Hematopoietic multipotent progenitor cell treated with erythropoietin and hydrocortisone succinate and interleukin-3 and kit ligand, for 4 days (in vitro differentiated cells): ENCODE measurements at regions not wholly inside any gene's neighbourhood (a gene's known extent, or its start where the extent isn't known, plus 50 kb on each side); places are given as distances from the start of the nearest gene placed in this dataset.

ENCODE experiments used
- DNase-seq: peaks from one replicate; pipeline ENCODE4 v3.0.0-alpha.2; 2015

DNA sequence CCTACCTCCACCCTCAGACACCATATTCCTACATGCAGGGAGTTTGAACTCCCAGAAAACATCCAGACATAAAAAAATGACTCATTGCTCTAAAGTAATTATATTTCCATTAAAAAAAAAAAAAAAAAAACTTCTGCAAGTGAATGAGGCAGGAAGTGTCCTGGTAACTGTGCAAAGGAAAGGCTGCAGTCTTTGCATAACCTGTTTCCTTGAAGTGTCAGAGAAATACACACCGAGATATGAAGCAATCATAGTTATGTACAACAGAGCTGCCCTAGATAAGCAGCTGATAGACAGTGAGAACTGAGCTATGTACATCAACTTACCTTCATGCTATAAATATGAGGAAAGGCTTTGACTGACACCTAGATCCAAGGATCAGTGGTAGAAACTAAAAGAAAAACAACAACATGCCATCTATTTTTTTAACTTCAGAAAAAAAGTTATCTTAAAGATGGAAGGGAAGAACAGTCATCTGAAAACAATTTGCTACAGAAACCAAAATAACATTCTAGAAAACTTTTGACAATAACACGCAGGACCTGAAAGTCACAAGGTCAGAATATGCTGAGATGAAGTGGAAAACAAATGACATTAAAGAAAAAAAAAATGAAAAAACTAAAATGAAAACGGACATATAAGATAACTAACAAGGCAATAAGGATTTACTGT lies 263.2 kb downstream of the SEC23A start:
- peak; percentile 60 for DNase-seq

DNA sequence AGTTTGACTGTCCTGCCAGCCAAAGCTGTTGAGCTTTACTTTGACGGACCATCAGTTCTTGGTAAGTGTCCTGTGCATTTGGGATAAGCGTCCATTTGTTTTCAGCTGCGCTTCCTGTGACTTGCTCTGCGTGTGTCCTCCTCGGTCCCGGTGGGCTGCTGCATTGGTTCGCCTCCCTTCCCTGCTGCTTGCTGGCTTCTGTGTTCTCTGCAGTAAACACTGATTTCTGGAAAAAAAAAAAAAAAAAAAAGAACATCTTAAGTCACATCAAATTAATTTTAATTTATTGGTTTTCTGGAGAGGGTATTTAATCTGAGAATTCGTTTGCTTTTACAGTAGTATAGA lies 264.1 kb downstream of the SEC23A start:
- no peak for DNase-seq

GRCh38 chr14:38838049-38838978 lies 264.7 kb downstream of the SEC23A start:
- DNase-seq, result no peak

DNA sequence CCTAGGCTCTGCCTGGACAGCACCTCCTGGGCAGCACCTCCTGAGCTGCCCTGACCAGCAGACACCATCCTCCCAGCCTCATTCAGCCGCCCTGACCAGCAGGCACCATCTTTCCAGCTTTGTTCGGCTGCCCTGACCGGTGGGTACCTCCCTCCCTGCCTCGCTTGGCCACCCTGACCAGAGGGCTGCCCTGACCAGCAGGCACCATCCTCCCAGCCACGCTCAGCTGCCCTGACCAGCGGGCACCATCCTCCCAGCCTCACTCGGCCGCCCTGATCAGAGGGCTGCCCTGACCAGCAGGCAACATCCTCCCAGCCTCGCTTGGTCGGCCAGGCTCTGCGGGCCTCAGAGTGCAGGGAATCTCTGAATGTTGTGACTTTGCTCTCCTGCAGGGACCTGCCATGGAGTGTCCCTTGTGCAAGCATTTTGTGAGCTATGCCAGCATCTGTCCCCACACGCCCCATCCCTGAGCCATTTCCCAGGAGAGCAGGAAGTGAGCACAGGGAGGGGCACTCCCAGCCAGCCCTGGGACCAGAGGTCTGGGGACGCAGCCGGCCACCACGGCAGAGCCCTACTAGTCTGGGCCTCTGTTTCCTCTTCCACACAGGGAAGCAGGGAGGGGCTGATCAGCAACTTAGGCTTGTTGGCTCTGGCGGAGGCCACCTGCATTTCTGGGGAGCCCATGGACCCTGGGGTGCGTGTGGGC lies 265.5 kb downstream of the SEC23A start:
- DNase-seq, result no peak

DNA sequence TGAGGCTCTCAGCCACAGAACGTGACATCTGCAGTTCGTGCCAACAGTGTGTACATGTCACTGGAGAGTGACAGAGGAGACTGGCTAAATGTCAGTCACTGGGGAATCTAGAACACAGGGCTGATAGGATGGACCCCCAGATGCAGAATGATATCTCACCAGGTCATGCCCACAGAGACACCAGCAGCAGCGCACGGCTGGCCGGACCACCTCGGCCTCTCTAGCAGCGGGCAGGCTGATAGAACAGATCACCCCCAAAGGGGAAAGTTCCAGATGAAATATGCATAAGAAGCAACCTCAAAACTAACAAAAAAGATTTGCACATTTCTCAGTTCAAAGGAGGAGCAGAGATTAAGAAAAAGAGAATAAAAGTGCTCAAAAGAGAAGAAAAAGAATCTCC lies 266.5 kb downstream of the SEC23A start:
- DNase-seq, result no peak

DNA sequence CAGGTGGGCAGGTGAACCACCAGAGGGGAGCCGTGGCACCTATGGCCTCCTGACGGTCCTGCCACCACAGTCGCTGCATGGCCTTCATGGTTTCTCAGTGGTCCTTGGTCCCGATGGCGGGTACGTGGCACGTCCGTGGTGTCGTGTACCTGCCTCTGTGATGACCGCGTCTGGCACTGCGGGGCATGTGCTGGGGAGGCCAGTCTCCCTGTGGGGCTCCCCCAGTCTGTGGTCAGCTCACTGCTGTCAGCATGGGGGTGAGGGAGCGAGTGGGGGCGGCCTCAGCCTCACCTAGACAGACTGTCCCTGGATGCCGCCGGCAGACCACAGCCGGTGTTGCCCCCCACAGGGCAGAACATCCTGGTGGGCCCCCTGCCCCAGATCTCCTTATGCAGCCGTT lies 267.2 kb downstream of the SEC23A start:
- DNase-seq, result no peak

- DNase-seq, result peak; percentile 82
Measured at GRCh38 chr14:38828183-38828827, 274.7 kb downstream of the SEC23A start.

DNA sequence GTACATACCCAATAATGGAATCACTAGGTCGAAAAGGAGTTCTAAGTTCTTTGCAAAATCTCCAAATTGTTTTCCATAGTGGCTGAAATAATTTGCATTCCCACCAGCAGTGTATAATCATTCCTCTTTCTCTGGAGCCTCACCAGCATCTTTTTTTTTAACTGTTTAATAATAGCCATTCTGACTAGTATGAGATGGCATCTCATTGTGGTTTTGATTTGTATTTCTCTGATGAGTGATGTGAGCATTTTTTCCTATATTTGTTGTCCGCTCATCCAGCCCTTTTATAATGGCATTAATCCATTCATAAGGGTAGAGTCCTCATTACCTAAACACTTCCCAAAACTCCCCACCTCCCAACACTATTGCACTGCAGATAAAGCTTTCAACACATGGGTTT lies 278.3 kb downstream of the SEC23A start:
- DNase-seq, result no peak

- DNase-seq, result no peak
Measured at GRCh38 chr14:38818555-38818954, 284.5 kb downstream of the SEC23A start.

DNA sequence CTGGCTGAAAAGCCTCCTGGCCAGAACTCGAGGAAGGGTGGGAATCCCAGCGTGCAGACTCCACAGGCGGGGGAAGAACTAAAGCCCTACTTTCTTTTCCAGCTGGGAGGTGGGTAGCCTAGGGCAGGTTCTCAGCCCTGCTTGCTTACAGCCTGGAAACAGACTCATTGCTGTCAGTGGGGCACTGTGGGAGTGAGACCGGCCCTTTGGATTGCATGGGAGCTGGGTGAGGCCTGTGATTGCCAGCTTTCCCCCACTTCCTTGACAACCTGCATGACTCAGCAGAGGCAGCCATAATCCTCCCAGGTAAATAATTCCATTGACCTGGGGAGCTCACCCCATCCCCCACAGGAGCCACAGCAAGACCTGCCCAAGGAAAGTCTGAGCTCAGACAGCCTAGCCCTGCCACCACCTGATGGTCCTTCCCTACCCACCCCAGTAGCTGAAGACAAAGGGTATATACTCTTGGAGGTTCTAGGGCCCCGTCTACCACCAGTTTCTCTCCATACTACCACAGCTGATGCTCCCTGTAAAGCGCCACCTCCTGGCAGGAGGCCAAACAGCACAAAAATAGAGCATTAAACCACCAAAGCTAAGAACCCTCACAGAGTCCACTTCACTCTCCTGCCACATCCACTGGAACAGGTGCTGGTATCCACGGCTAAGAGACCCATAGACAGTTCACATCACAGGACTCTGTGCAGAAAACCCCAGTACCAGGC lies 294.1 kb downstream of the SEC23A start:
- no peak for DNase-seq

GRCh38 chr14:38799671-38800070 lies 303.4 kb downstream of the SEC23A start:
- no peak for DNase-seq

- no peak for DNase-seq
Measured at GRCh38 chr14:38794677-38795076, 308.4 kb downstream of the SEC23A start.

- DNase-seq, result no peak
Measured at GRCh38 chr14:38791862-38792261, 311.2 kb downstream of the SEC23A start.

GRCh38 chr14:38790916-38791315 lies 312.1 kb downstream of the SEC23A start:
- DNase-seq, result no peak

GRCh38 chr14:38789805-38790204 lies 313.2 kb downstream of the SEC23A start:
- no peak for DNase-seq

- DNase-seq, result no peak
Measured at GRCh38 chr14:38788060-38788459, 315.0 kb downstream of the SEC23A start.

- DNase-seq, result no peak
Measured at GRCh38 chr14:38786921-38787320, 316.1 kb downstream of the SEC23A start.

DNA sequence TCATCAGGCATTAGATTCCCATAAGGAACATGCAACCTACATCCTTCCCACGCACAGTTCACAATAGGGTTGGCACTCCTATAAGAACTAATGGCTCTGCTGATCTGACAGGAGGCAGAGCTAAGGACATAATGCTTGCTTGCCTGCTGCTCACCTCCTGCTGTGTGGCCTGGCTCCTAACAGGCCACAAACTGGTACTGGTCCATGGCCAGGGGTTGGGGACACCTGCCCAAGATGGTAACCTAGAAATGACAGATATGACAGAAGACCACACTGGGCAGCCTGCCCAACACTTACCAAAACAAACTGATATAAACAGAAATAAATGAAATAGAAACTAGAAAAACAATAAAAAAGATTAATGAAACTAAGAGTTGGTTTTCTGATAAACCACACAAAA lies 325.6 kb downstream of the SEC23A start:
- no peak for DNase-seq

DNA sequence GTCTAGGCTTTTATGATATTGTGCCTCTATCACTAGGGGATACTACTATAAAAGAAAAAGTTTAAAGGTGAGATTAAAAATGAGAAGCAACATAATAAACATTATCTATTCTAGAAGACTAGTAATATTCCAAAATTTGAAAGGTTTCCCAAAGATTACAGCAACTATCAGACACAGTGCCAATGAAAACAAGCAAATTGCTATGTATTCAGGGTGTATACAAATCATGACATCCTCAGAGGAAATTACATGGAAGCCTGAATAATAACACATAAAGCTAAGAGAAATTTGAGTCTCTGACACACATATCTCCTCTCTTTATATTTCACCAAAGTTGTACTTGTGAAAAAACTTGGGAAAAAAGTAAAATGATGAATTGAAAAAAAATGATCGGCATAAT lies 327.0 kb downstream of the SEC23A start:
- no peak for DNase-seq

DNA sequence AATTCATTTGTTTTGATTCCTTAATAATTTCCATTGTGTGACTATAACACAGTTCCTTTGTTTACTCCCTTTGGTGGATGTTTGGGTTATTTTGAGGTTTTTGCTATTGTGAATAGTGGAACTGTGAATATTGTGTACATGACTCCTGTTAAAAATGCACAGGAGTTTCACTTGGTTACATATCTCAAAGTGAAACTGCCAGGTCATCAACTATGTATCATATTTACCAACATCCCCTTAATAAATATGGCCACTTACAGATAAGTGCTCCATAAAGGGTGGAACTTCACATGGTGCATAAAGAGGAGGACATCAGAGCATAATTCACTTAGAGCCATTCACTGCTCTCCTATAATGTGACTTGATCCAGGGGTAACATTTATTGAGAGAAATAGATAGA lies 328.9 kb downstream of the SEC23A start:
- DNase-seq, result no peak

GRCh38 chr14:38770251-38770650 lies 332.8 kb downstream of the SEC23A start:
- no peak for DNase-seq

DNA sequence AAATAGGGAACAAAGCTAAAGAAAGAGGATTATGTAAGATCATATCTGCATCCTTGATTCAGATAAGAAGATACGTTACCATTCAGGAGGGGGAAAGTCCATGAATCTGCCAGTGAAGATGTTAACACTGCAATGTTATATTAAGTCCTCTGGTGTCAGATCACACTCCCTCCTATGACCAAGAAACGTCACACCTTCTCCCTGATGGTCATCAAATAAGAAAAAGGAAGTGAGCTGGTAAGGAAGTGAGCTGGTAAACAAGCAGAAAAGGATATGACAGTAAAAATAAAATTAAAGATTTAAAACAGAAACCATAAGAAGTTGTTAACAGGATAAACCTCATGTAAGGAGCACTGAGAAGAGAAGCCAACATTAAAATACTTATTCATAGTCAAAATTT lies 340.2 kb downstream of the SEC23A start:
- no peak for DNase-seq

- no peak for DNase-seq
Measured at GRCh38 chr14:38762426-38762825, 340.6 kb downstream of the SEC23A start.
